ENCODE measurements at regions not wholly inside any gene's neighbourhood (a gene's known extent, or its start where the extent isn't known, plus 50 kb on each side); places are given as distances from the start of the nearest gene placed in this dataset.

DNA sequence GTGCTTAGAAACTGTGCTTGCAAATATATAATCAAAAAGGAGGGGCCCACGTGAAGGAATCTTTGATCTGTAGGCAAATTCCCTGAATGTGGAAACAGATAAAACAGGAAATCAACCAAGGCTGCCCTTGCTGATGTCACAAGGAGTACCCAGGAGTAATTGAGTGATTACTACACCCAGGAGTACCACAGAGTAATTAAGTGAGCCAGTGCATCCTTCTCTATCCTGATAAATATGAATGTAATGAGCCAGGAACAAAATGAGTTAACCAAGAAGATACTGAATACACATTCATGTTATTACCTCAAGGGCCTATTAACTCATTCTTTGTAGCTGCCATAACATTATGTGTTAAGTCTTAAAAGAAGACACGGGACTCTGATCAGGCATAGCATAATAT is 87.3 kb upstream of the POU1F1 start:
- Histone ChIP-seq H3K36me3 (ENCODE audit: control insufficient read depth, insufficient read depth, low read length) (no peaks in the 10 kb centered on the region), H3K27me3 (ENCODE audit: control insufficient read depth, insufficient read depth, low read length) (no peaks in the 10 kb centered on the region), H3K4me3 (ENCODE audit: low read depth, low read length) (no peak overlapping the region)
- DNase-seq (ENCODE audit: low read depth) = no peak
- TF ChIP-seq, protein P1, sequence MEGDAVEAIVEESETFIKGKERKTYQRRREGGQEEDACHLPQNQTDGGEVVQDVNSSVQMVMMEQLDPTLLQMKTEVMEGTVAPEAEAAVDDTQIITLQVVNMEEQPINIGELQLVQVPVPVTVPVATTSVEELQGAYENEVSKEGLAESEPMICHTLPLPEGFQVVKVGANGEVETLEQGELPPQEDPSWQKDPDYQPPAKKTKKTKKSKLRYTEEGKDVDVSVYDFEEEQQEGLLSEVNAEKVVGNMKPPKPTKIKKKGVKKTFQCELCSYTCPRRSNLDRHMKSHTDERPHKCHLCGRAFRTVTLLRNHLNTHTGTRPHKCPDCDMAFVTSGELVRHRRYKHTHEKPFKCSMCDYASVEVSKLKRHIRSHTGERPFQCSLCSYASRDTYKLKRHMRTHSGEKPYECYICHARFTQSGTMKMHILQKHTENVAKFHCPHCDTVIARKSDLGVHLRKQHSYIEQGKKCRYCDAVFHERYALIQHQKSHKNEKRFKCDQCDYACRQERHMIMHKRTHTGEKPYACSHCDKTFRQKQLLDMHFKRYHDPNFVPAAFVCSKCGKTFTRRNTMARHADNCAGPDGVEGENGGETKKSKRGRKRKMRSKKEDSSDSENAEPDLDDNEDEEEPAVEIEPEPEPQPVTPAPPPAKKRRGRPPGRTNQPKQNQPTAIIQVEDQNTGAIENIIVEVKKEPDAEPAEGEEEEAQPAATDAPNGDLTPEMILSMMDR (IDR thresholded peaks at IDR 0.05; ENCODE audit: insufficient read depth, low read length, poor library complexity, severe bottlenecking) = no peak

DNA sequence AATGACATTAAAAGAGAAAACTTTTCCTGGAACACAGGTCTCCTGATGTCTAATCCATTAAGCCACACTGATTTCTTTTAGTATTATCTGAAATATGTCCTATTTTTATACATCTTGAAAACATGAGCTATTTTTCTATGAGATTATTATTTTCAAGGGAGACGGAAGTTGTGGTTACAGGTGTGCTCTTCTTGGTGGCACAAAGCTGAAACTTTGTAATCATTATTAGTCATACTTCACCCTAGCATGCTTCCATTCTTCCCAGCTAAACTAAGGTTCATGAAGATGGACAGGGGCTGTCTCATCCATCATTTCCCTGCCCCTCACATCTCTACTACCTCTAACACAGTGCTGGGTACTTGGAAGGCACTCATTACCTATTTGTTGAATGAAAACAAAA is 85.6 kb upstream of the POU1F1 start:
- H3K27me3 ChIP-seq (ENCODE audit: control insufficient read depth, insufficient read depth, low read length) = no peaks in the 10 kb centered on the region
- no peak overlapping the region for H3K4me3 ChIP-seq (ENCODE audit: low read depth, low read length)
- no peaks in the 10 kb centered on the region for H3K36me3 ChIP-seq (ENCODE audit: control insufficient read depth, insufficient read depth, low read length)
- no peak for DNase-seq (ENCODE audit: low read depth)
- TF ChIP-seq, protein P1 (IDR thresholded peaks at IDR 0.05; ENCODE audit: insufficient read depth, low read length, poor library complexity, severe bottlenecking) = no peak

DNA sequence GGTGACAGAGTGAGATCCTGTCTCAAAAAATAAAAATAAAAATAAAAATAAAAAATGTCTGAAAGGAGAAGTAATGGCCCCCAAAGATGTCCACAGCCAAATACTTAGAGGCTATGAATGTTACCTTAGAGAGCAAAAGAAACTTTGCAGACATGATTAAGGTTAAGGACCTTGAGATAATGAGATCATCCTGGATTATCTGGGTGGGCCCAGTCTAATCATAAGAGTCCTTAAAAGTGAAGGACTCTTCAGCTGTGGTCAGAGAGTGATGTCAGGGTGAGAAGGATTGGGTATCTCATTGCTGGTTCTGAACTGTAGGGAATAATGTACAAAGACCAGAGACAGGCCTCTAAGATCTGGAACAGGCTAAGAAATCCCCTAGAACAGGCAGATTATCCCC is 84.9 kb upstream of the POU1F1 start:
- H3K4me3 ChIP-seq (ENCODE audit: low read depth, low read length) = no peak overlapping the region
- TF ChIP-seq, protein P1 (IDR thresholded peaks at IDR 0.05; ENCODE audit: insufficient read depth, low read length, poor library complexity, severe bottlenecking) = no peak
- no peaks in the 10 kb centered on the region for H3K36me3 ChIP-seq (ENCODE audit: control insufficient read depth, insufficient read depth, low read length)
- no peaks in the 10 kb centered on the region for H3K27me3 ChIP-seq (ENCODE audit: control insufficient read depth, insufficient read depth, low read length)
- no peak for DNase-seq (ENCODE audit: low read depth)

DNA sequence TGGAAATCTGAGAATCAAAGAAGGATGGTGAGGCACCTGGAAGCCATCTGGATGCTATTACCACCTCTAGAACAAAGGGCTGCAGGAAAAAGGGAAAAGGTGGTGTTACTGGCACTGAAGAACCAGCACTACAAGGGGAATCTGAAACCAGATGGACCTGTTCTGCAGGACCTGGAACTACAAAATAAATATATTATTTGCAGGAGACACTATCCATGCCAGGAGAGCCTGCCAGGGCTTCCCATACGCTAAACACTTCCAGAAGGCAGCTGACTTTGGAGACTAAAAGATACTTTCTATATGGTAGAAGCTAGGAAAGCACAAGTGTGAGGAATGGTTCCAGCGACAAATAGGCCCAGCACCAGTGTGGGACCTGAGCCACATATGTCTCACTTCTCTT is 83.4 kb upstream of the POU1F1 start:
- TF ChIP-seq, protein P1 (IDR thresholded peaks at IDR 0.05; ENCODE audit: insufficient read depth, low read length, poor library complexity, severe bottlenecking) = no peak
- Histone ChIP-seq H3K27me3 (ENCODE audit: control insufficient read depth, insufficient read depth, low read length) (no peaks in the 10 kb centered on the region), H3K4me3 (ENCODE audit: low read depth, low read length) (no peak overlapping the region), H3K36me3 (ENCODE audit: control insufficient read depth, insufficient read depth, low read length) (no peaks in the 10 kb centered on the region)
- no peak for DNase-seq (ENCODE audit: low read depth)

DNA sequence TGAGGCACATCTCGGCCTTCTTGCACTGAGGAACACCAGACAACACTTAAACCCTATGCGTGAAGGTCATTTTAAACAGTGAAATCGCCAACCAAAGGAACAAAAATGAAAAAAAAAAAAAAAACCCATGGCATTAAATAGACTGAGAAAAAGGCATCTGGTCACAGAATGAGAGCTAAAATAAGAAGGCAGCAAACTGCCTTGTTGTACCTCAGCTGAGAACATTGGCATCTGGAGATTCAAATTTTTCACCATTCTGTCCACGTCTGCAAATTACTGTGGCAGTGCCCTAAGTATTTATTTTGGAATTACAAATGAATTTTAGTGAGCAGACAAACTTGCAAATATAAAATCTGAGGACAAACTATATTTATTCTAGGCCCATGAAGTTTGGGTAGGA is 82.6 kb upstream of the POU1F1 start:
- H3K36me3 ChIP-seq (ENCODE audit: control insufficient read depth, insufficient read depth, low read length) = no peaks in the 10 kb centered on the region
- H3K4me3 ChIP-seq (ENCODE audit: low read depth, low read length) = no peak overlapping the region
- no peaks in the 10 kb centered on the region for H3K27me3 ChIP-seq (ENCODE audit: control insufficient read depth, insufficient read depth, low read length)
- TF ChIP-seq, protein P1 (IDR thresholded peaks at IDR 0.05; ENCODE audit: insufficient read depth, low read length, poor library complexity, severe bottlenecking) = no peak
- DNase-seq (ENCODE audit: low read depth) = no peak

DNA sequence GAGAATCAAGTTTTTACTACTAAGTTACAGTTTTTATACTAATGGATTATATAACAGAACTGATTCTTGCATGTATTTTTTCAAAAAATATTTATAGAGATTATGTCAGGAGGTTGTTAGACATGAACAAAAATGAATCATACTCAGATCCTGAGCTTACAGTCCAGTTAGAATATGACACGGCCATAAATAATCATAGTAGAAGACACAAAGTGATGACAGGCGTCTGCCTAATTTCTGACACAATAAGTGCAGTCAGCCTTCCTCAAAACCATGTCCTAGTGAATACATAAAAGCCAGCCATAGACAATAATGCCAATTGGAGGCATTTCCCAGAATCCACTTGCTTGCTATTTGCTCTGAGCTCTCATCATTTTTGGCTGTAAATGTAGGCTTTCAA is 81.7 kb upstream of the POU1F1 start:
- no peaks in the 10 kb centered on the region for H3K27me3 ChIP-seq (ENCODE audit: control insufficient read depth, insufficient read depth, low read length)
- DNase-seq (ENCODE audit: low read depth) = no peak
- no peak overlapping the region for H3K4me3 ChIP-seq (ENCODE audit: low read depth, low read length)
- H3K36me3 ChIP-seq (ENCODE audit: control insufficient read depth, insufficient read depth, low read length) = no peaks in the 10 kb centered on the region
- TF ChIP-seq, protein P1 (IDR thresholded peaks at IDR 0.05; ENCODE audit: insufficient read depth, low read length, poor library complexity, severe bottlenecking) = no peak

Data from kidney epithelial cell (primary cell).